K562 (cell line): ENCODE measurements at regions not wholly inside any gene's neighbourhood (a gene's known extent, or its start where the extent isn't known, plus 50 kb on each side); places are given as distances from the start of the nearest gene placed in this dataset.

Experiments used
- ATAC-seq: fragments of 200-7000 bp; cut with Tn5 transposase; 3 replicates; pipeline ENCODE4 v1.9.1; 2020; ENCODE audit warnings: moderate library complexity
- BruUV-seq: library from RNA; stranded (reverse); fragments of 400-500 nt; replicated peaks from 2 replicates; lab custom pipeline; 2021; lab: Mats Ljungman, UMichigan
- CTCF ChIA-PET: fragments of 300-600 bp; formaldehyde crosslinking; extraction: SDS; loops from one replicate; lab custom pipeline; 2021; ENCODE audit warnings: low intra/inter-chr PET ratio; lab: Yijun Ruan, JAX
- POLR2A ChIA-PET: fragments of 300-600, 350-650 bp; sonication (Branson Sonifier 250); formaldehyde crosslinking; extraction: SDS; loops from one replicate; lab custom pipeline; 2021; ENCODE audit warnings: antibody characterized with exemption, inconsistent platforms; lab: Yijun Ruan, JAX
- DNase-seq, 4 experiments: peaks; one replicate each; pipeline versions ENCODE4 v3.0.0 to v3.0.0-alpha.2; 2011 to 2018; ENCODE audit warnings: low spot score in 3 of 4, mixed read lengths in 3 of 4; ENCODE audit errors: extremely low read depth in 1 of 4
- FAIRE-seq: peaks from 2 replicates; lab custom pipeline; 2011; peaks lifted over from hg19 to GRCh38; lab: Jason Lieb, UNC
- H2AFZ ChIP-seq: 2 replicates; pipeline ENCODE4 v1.6.0; 2011; ENCODE audit warnings: low read depth, low read length, control low read depth, inconsistent platforms
- H3K27ac ChIP-seq: fragments of 200-600 bp; 3 replicates; pipeline ENCODE4 v1.8.0; 2011; ENCODE audit warnings: low read depth, mild to moderate bottlenecking, control low read depth, inconsistent platforms, low read length, moderate library complexity, mixed read lengths; ENCODE audit errors: extremely low read depth
- H3K27me3 ChIP-seq, 2 experiments: fragments of 300-600 bp in 1 of 2; 2 replicates in 1 of 2; 3 replicates in 1 of 2; pipeline versions ENCODE4 v1.6.0 to v1.8.0; 2011; ENCODE audit warnings: inconsistent platforms in 2 of 2, low read length in 2 of 2, mild to moderate bottlenecking in 1 of 2, mixed read lengths in 1 of 2, moderate library complexity in 1 of 2; ENCODE audit not compliant: control insufficient read depth in 2 of 2, insufficient read depth in 2 of 2
- H3K36me3 ChIP-seq: fragments of 300-600 bp; 3 replicates; pipeline ENCODE4 v1.8.0; 2011; ENCODE audit warnings: mild to moderate bottlenecking, low read length, inconsistent platforms; ENCODE audit not compliant: control insufficient read depth, insufficient read depth
- H3K4me1 ChIP-seq, 2 experiments: fragments of 200-600 bp in 1 of 2; replicated peaks in 1 of 2; 2 replicates in 1 of 2; 3 replicates in 1 of 2; pipeline versions ENCODE4 v1.5.1 to v1.8.0; 2011; ENCODE audit warnings: inconsistent platforms in 2 of 2, low read length in 2 of 2, mild to moderate bottlenecking in 1 of 2, mixed read lengths in 1 of 2, moderate library complexity in 1 of 2; ENCODE audit not compliant: control insufficient read depth in 2 of 2, insufficient read depth in 2 of 2
- H3K4me2 ChIP-seq: 2 replicates; pipeline ENCODE4 v1.6.1; 2011; ENCODE audit warnings: low read length, control low read depth, inconsistent platforms, mixed read lengths; ENCODE audit not compliant: insufficient read depth
- H3K4me3 ChIP-seq: fragments of 200-600 bp; sonication (generic), shearing (Covaris generic); 2 replicates; pipeline ENCODE4 v1.5.1; 2016; ENCODE audit warnings: control low read depth, inconsistent platforms
- H3K79me2 ChIP-seq: fragments of 200-600 bp; 3 replicates; pipeline ENCODE4 v1.8.0; 2011; ENCODE audit warnings: low read length, inconsistent platforms; ENCODE audit not compliant: control insufficient read depth, insufficient read depth
- H3K9ac ChIP-seq, 2 experiments: 2 replicates each; pipeline versions ENCODE4 v1.6.0 to v1.6.1; 2011; ENCODE audit warnings: low read depth in 2 of 2, low read length in 2 of 2, control low read depth in 1 of 2, inconsistent platforms in 1 of 2, mild to moderate bottlenecking in 1 of 2, mixed read lengths in 1 of 2; ENCODE audit not compliant: insufficient read depth in 1 of 2
- H3K9me1 ChIP-seq: one replicate; pipeline ENCODE4 v1.6.0; 2011; ENCODE audit warnings: inconsistent platforms, mild to moderate bottlenecking, low read length, moderate library complexity; ENCODE audit not compliant: control insufficient read depth, insufficient read depth
- H3K9me3 ChIP-seq: replicated peaks from 2 replicates; pipeline ENCODE4 v1.5.1; 2011; ENCODE audit warnings: low read depth, low read length, inconsistent platforms; ENCODE audit not compliant: control insufficient read depth, insufficient read depth
- H4K20me1 ChIP-seq: replicated peaks from 2 replicates; pipeline ENCODE4 v1.6.1; 2011; ENCODE audit warnings: low read length, inconsistent platforms, mixed read lengths; ENCODE audit not compliant: control insufficient read depth, insufficient read depth
- BDP1 ChIP-seq: IDR thresholded peaks from 3 replicates; pipeline ENCODE4 v1.6.1; 2011; ENCODE audit not compliant: insufficient read length, insufficient read depth
- C11orf30 ChIP-seq: fragments of 450-650 bp; IDR thresholded peaks from 2 replicates; pipeline ENCODE4 v1.6.1; 2016; ENCODE audit warnings: low read depth, mild to moderate bottlenecking
- GTF2F1 ChIP-seq: IDR thresholded peaks from 2 replicates; pipeline ENCODE4 v1.6.1; 2011; ENCODE audit warnings: low read depth, low read length, improper control_type of control experiment
- HDAC8 ChIP-seq: fragments of 450-650 bp; IDR thresholded peaks from 2 replicates; pipeline ENCODE4 v1.6.1; 2016; ENCODE audit warnings: mild to moderate bottlenecking, missing genetic modification characterization, moderate library complexity, missing compliant biosample characterization
- LEF1 ChIP-seq: fragments of 450-650 bp; IDR thresholded peaks from 2 replicates; pipeline ENCODE4 v1.6.1; 2016; ENCODE audit warnings: mild to moderate bottlenecking
- MBD2 ChIP-seq: sonication (generic); IDR thresholded peaks from 2 replicates; pipeline ENCODE4 v1.6.1; 2016; ENCODE audit warnings: low read depth, borderline replicate concordance
- MTA2 ChIP-seq: fragments of 450-650 bp; IDR thresholded peaks from 2 replicates; pipeline ENCODE4 v1.6.1; 2016; ENCODE audit warnings: low read depth
- NFIC ChIP-seq: fragments of 450-650 bp; IDR thresholded peaks from 2 replicates; pipeline ENCODE4 v1.6.1; 2017; ENCODE audit warnings: mild to moderate bottlenecking, inconsistent platforms
- OTX1 ChIP-seq: fragments of 450-650 bp; formaldehyde crosslinking; IDR thresholded peaks from 2 replicates; pipeline ENCODE4 v1.4.0; 2022; ENCODE audit warnings: mild to moderate bottlenecking
- PML ChIP-seq: IDR thresholded peaks from 2 replicates; pipeline ENCODE4 v1.6.1; 2012; ENCODE audit warnings: low read length, inconsistent platforms
- RFX1 ChIP-seq: fragments of 450-650 bp; IDR thresholded peaks from 2 replicates; pipeline ENCODE4 v1.6.1; 2016; ENCODE audit warnings: mild to moderate bottlenecking, moderate library complexity
- SMAD2 ChIP-seq: fragments of 150-350 bp; IDR thresholded peaks from 2 replicates; pipeline ENCODE4 v1.6.1; 2014; ENCODE audit warnings: low read depth, mild to moderate bottlenecking, low read length
- SMAD4 ChIP-seq: fragments of 250-450 bp; sonication (Bioruptor Pico); conservative IDR thresholded peaks from 2 replicates; pipeline ENCODE4 v1.8.0; 2021; ENCODE audit warnings: inconsistent platforms, mild to moderate bottlenecking, moderate library complexity
- SP2 ChIP-seq: IDR thresholded peaks from 2 replicates; pipeline ENCODE4 v1.6.1; 2011; ENCODE audit warnings: mild to moderate bottlenecking, low read depth, low read length, moderate library complexity; ENCODE audit not compliant: poor library complexity, severe bottlenecking; ENCODE audit errors: extremely low read depth
- ZBTB17 ChIP-seq: fragments of 450-650 bp; formaldehyde crosslinking; IDR thresholded peaks from 2 replicates; pipeline ENCODE4 v1.4.0; 2020; ENCODE audit warnings: mild to moderate bottlenecking
- ZFP36 ChIP-seq: fragments of 150-350 bp; IDR thresholded peaks from 2 replicates; pipeline ENCODE4 v1.6.1; 2018; ENCODE audit warnings: low read length, low read depth; ENCODE audit not compliant: partially characterized antibody
- ZNF133 ChIP-seq: fragments of 250-450 bp; sonication (Bioruptor Pico); IDR thresholded peaks from 2 replicates; pipeline ENCODE4 v1.4.0; 2020; ENCODE audit warnings: mild to moderate bottlenecking
- ZNF217 ChIP-seq: sonication (generic); formaldehyde crosslinking; IDR thresholded peaks from 2 replicates; pipeline ENCODE4 v1.8.0; 2022; ENCODE audit warnings: mild to moderate bottlenecking, missing genetic modification reagents
- ZNF3 ChIP-seq: fragments of 250-450 bp; sonication (Bioruptor Pico); IDR thresholded peaks from 2 replicates; pipeline ENCODE4 v1.5.0; 2021; ENCODE audit warnings: mild to moderate bottlenecking, moderate library complexity
- WGBS: fragments of 100-300 bp; shearing (Covaris generic); methylation state at CpG from one replicate; pipeline ENCODE4 v1.1.6; 2016; ENCODE audit warnings: low coverage, mixed read lengths; ENCODE audit not compliant: insufficient coverage; ENCODE audit errors: missing lambda C conversion rate; 5-methylcytosine and 5-hydroxymethylcytosine counted together
- in situ Hi-C: fragments of 300-500 bp; cut with MboI; formaldehyde crosslinking; loops from 4 replicates; pipeline ENCODE4 v1.15.0; 2018; ENCODE audit warnings: inconsistent platforms, mixed read lengths
- intact Hi-C: fragments of 100-400 bp; cut with micrococcal nuclease; formaldehyde crosslinking; loops from 2 replicates; pipeline ENCODE4 v1.14.2; 2022
- TF ChIP-seq, protein P1 (sequence below): fragments of 450-650 bp; formaldehyde crosslinking; IDR thresholded peaks from 2 replicates; pipeline ENCODE4 v1.4.0; 2022; ENCODE audit warnings: mild to moderate bottlenecking, moderate library complexity
- TF ChIP-seq, protein P2 (sequence below): IDR thresholded peaks from 2 replicates; pipeline ENCODE4 v1.6.1; 2016; ENCODE audit warnings: missing genetic modification characterization, missing compliant biosample characterization

DNA sequence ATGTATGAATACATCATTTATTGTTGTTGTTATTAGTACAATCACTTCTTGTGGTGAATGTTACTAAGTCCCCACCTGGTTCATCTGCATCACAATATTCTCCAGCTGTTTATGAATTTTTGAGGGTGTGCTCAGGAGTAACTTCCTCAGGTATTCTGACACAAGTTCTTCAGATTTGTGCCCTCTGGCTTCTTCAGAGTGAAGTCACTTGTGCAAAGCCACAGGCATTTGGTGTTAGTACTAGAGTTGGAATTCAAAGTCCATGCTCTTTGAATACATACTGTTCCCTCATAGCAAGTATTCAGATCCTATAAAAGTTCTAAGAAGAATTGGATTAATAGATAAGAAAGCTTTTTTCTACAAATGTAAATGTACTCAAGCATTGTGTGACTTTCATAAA, 150.3 kb upstream of the AVPR1A start (continued):
- no peak for TF ChIP-seq PML
- no peak for TF ChIP-seq LEF1
- TF ChIP-seq ZBTB17 (CRISPR knock-in tag), result no peak
- no peak for TF ChIP-seq SP2

GRCh38 chr12:63298386-63298930, 147.5 kb upstream of the AVPR1A start:
- no peaks in the 10 kb centered on the region for H3K79me2 ChIP-seq
- intact Hi-C loops, result no loop called here
- no peak overlapping the region for H3K4me3 ChIP-seq
- H3K9ac ChIP-seq, result no peak overlapping the region
- TF ChIP-seq ZNF3 (CRISPR knock-in tag), result no peak
- TF ChIP-seq NFIC, result no peak
- TF ChIP-seq, protein P1, sequence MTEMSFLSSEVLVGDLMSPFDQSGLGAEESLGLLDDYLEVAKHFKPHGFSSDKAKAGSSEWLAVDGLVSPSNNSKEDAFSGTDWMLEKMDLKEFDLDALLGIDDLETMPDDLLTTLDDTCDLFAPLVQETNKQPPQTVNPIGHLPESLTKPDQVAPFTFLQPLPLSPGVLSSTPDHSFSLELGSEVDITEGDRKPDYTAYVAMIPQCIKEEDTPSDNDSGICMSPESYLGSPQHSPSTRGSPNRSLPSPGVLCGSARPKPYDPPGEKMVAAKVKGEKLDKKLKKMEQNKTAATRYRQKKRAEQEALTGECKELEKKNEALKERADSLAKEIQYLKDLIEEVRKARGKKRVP (CRISPR knock-in tag), result no peak
- no peak for TF ChIP-seq ZFP36
- no peak for TF ChIP-seq SMAD2
- TF ChIP-seq ZBTB17 (CRISPR knock-in tag), result no peak
- TF ChIP-seq GTF2F1, result no peak
- no peak for TF ChIP-seq OTX1
- no peak for TF ChIP-seq MTA2
- TF ChIP-seq ZNF217 (CRISPR knock-in tag), result no peak
- TF ChIP-seq C11orf30, result no peak
- TF ChIP-seq ZNF133 (CRISPR knock-in tag), result no peak
- TF ChIP-seq, protein P2, sequence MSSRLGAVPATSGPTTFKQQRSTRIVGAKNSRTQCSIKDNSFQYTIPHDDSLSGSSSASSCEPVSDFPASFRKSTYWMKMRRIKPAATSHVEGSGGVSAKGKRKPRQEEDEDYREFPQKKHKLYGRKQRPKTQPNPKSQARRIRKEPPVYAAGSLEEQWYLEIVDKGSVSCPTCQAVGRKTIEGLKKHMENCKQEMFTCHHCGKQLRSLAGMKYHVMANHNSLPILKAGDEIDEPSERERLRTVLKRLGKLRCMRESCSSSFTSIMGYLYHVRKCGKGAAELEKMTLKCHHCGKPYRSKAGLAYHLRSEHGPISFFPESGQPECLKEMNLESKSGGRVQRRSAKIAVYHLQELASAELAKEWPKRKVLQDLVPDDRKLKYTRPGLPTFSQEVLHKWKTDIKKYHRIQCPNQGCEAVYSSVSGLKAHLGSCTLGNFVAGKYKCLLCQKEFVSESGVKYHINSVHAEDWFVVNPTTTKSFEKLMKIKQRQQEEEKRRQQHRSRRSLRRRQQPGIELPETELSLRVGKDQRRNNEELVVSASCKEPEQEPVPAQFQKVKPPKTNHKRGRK (tag), result no peak
- no peak for TF ChIP-seq RFX1
- TF ChIP-seq SMAD4 (CRISPR knock-in tag), result no peak
- TF ChIP-seq HDAC8 (tag), result no peak
- TF ChIP-seq MBD2, result no peak
- TF ChIP-seq BDP1, result no peak
- no peaks in the 10 kb centered on the region for H3K27me3 ChIP-seq
- BruUV-seq, result no TSS peak
- DNase-seq (no peak), ATAC-seq (no peak), FAIRE-seq (no peak)
- H3K36me3 ChIP-seq, result no peaks in the 10 kb centered on the region
- no peak overlapping the region for H2AFZ ChIP-seq
- H4K20me1 ChIP-seq, result no peaks in the 10 kb centered on the region
- no peaks in the 10 kb centered on the region; the same call in 1 of the 2 replicates for H3K9me3 ChIP-seq
- CTCF ChIA-PET, result no interaction called here
- H3K4me1 ChIP-seq, result no peaks in the 10 kb centered on the region
- WGBS, result 0% methylated on average over 1 of the region's 2 CpGs
- H3K9me1 ChIP-seq, result no peaks in the 10 kb centered on the region
- H3K4me2 ChIP-seq, result no peak overlapping the region
- POLR2A ChIA-PET, result no interaction called here
- in situ Hi-C loops, result no loop called here
- H3K27ac ChIP-seq, result no peak overlapping the region
